ENCODE measurements at regions not wholly inside any gene's neighbourhood (a gene's known extent, or its start where the extent isn't known, plus 50 kb on each side); places are given as distances from the start of the nearest gene placed in this dataset.

- TF ChIP-seq, protein P1, sequence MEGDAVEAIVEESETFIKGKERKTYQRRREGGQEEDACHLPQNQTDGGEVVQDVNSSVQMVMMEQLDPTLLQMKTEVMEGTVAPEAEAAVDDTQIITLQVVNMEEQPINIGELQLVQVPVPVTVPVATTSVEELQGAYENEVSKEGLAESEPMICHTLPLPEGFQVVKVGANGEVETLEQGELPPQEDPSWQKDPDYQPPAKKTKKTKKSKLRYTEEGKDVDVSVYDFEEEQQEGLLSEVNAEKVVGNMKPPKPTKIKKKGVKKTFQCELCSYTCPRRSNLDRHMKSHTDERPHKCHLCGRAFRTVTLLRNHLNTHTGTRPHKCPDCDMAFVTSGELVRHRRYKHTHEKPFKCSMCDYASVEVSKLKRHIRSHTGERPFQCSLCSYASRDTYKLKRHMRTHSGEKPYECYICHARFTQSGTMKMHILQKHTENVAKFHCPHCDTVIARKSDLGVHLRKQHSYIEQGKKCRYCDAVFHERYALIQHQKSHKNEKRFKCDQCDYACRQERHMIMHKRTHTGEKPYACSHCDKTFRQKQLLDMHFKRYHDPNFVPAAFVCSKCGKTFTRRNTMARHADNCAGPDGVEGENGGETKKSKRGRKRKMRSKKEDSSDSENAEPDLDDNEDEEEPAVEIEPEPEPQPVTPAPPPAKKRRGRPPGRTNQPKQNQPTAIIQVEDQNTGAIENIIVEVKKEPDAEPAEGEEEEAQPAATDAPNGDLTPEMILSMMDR (conservative IDR thresholded peaks at IDR 0.05) = no peak
- TF ChIP-seq ZFX (IDR thresholded peaks at IDR 0.05) = no peak
- no peak overlapping the region for H3K27ac ChIP-seq
These were observed 148.1 kb upstream of the ZNF32 start for GRCh38 chr10:43796781-43797180.

GRCh38 chr10:43795639-43796038, 147.0 kb upstream of the ZNF32 start:
- TF ChIP-seq ZFX (IDR thresholded peaks at IDR 0.05) = no peak
- TF ChIP-seq, protein P1 (conservative IDR thresholded peaks at IDR 0.05) = no peak
- H3K27ac ChIP-seq = no peak overlapping the region

GRCh38 chr10:43795093-43795492, 146.4 kb upstream of the ZNF32 start:
- TF ChIP-seq, protein P1 (conservative IDR thresholded peaks at IDR 0.05) = no peak
- TF ChIP-seq ZFX (IDR thresholded peaks at IDR 0.05) = no peak
- H3K27ac ChIP-seq = no peak overlapping the region

DNA sequence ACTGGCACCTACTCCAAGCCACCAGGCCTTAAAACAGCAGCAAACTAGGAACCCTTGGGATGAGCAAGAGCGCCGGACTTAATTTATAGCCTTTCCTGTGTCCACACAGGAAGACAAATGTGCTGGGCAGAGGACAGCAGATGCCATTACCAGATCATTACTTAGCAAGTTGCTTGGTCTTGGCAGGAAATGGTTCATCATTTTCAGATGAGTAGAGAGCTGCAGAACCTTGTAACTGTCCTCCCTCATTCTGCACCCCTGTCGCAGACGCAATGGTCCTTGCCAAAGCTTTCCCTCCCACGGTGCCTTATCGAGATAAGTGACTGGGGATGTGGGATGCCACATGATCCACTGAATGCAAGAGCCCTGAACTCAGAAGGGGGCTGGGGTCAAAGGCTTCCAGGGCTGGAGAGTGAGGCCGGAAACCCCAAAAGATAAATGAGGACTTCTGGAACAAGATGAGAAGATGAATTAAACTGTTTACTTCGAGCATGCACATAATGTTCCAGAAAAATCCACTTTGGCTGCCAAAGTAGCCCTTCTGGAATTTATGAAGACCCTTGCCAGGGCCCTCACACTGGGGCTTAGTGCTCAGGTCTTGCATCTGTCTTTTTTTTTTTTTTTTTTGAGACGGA, 145.6 kb upstream of the ZNF32 start:
- TF ChIP-seq ZFX (IDR thresholded peaks at IDR 0.05) = no peak
- TF ChIP-seq, protein P1 (conservative IDR thresholded peaks at IDR 0.05) = no peak
- H3K27ac ChIP-seq = no peak overlapping the region

- no peak for TF ChIP-seq ZFX (IDR thresholded peaks at IDR 0.05)
- TF ChIP-seq, protein P1 (conservative IDR thresholded peaks at IDR 0.05) = no peak
- no peak overlapping the region for H3K27ac ChIP-seq
These were observed 145.0 kb upstream of the ZNF32 start for GRCh38 chr10:43793704-43794103.

DNA sequence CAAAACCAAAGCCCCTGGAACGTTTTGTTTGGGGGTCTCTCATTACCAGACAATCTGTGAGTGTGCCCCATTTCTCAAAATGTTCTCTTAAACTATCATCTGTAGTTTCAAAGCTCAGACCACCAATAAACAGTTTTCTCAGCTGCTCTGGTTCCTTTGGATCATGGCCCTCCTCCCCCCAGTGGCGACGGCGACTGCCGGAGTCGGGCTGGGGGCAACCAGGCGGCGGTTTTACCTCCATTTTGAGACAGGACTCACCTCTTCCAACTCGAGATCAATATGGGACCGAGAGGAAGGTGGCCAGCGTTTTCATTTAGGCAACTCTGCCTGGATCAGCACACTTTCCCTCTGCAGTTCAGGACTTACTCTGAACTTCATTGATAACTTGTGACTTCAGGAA, 141.5 kb upstream of the ZNF32 start:
- TF ChIP-seq ZFX (IDR thresholded peaks at IDR 0.05) = no peak
- TF ChIP-seq, protein P1 (conservative IDR thresholded peaks at IDR 0.05) = no peak
- no peak overlapping the region for H3K27ac ChIP-seq

GRCh38 chr10:43785252-43785651, 136.6 kb upstream of the ZNF32 start:
- TF ChIP-seq ZFX (IDR thresholded peaks at IDR 0.05) = no peak
- TF ChIP-seq, protein P1 (conservative IDR thresholded peaks at IDR 0.05) = no peak
- H3K27ac ChIP-seq = no peak overlapping the region
